ENCODE measurements at regions not wholly inside any gene's neighbourhood (a gene's known extent, or its start where the extent isn't known, plus 50 kb on each side); places are given as distances from the start of the nearest gene placed in this dataset.
A peak's percentile ranks its signal among the peaks of the same experiment; 100 is the strongest.

DNA sequence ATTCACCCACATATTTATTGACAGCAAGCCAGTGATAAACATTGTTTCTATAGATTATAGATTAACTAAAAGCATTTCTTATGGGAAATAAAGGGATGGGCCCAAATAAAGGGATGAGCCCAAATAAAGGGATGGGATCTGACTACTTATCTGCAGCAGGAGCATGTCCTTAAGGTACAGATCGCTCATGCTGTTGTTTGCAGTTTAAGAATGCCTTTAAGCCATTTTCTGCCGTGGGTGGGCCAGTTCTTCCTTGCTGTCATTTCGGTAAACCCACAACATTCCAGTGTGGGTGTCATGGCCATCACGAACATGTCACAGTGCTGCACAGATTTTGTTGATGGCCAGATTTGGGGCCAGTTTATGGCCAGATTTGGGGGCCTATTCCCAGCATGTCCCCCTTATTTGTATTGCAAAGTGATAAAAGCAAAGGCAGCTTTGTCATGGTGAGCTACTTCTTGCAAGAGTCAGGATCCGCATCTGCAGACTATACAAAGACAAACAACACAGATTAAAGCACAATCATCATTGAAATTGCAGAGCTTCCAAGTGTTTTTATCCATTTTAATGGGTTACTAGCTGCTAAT, 700.7 kb downstream of the LRFN5 start:
- Histone ChIP-seq H3K4me3 (ENCODE audit: insufficient read depth, low read depth, low read length) (no peak overlapping the region), H3K27me3 (ENCODE audit: control insufficient read depth, insufficient read depth, low read length) (no peaks in the 10 kb centered on the region), H3K36me3 (replicated peaks; ENCODE audit: control insufficient read depth, insufficient read depth, low read length) (no peaks in the 10 kb centered on the region)
- DNase-seq: no peak

DNA sequence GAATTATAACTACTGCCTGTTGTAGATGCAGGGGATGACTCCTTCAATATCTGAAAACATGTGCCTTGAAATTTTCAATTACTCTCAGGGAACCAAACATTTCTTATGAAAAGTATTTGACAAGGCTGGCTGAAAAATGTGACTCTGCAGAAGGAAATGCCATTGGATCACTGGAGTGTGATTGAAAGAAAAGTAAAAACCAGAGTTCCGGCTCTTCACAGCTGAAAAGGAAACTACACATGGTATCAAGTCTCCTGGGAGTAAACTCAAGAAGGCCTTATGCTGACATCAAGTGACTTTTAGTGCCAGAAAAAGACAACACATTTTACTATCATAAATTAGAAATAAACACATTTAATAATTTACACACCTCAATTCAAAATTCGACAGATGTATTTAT, 693.0 kb downstream of the LRFN5 start:
- no peak overlapping the region for H3K4me3 ChIP-seq (ENCODE audit: insufficient read depth, low read depth, low read length)
- no peak for DNase-seq
- no peaks in the 10 kb centered on the region for H3K27me3 ChIP-seq (ENCODE audit: control insufficient read depth, insufficient read depth, low read length)
- no peaks in the 10 kb centered on the region for H3K36me3 ChIP-seq (replicated peaks; ENCODE audit: control insufficient read depth, insufficient read depth, low read length)

DNA sequence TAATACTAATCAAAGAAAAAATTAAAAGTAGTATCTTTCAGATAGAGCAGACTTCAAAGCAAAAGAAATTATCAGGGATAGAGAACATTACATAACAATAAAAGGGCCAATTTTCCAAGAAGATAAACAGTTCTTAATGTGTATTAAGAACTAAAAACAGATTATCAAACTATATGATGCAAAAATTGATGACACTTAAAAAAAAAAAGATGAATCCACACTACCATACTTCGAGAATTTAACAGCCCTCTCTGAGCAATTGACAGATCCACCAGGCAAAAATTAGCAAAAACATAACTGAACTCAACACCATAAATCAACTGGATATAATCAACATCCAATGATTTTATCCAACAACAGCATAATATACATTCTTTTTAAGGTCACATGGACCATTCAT, 686.5 kb downstream of the LRFN5 start:
- no peak for DNase-seq
- Histone ChIP-seq H3K36me3 (replicated peaks; ENCODE audit: control insufficient read depth, insufficient read depth, low read length) (no peaks in the 10 kb centered on the region), H3K4me3 (ENCODE audit: insufficient read depth, low read depth, low read length) (no peak overlapping the region), H3K27me3 (ENCODE audit: control insufficient read depth, insufficient read depth, low read length) (no peaks in the 10 kb centered on the region)

DNA sequence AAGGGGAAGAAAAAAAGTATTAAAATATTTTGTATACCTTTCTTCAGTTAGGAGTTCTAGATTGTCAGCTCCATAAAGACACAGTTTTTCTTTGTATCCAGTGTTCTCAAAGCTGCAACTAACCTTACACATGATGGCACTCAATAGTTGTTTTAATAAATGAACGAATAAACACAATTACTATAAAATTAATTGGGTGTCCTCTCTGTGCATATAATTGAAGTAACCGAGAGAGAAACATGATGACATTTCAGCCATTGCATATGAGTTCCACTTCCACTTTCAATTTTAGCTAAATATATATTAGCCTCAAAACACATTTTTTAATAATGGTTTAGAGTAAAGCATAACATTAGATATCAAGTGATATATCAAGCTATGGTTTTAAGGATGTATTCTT, 671.2 kb downstream of the LRFN5 start:
- no peak for DNase-seq
- H3K36me3 ChIP-seq (replicated peaks; ENCODE audit: control insufficient read depth, insufficient read depth, low read length): no peaks in the 10 kb centered on the region
- no peak overlapping the region for H3K4me3 ChIP-seq (ENCODE audit: insufficient read depth, low read depth, low read length)
- H3K27me3 ChIP-seq (ENCODE audit: control insufficient read depth, insufficient read depth, low read length): no peaks in the 10 kb centered on the region

DNA sequence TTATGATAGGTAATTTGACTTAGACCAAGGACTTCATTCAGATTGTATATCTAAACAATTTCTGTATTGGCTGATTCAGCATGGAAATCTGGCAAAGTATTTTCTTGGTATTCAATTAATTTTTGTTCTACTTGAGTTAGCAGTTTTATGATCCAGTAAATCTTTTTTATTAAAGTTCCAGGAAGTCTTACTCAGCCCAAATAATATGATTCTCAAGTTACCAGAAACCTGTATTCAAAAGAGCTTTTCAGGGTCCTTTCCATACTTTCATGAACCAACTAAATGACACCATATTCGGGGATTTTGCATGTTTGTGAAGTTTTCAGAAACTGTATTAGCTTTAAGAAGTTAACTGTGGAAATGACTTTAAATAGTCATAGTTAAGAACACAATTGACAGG, 662.6 kb downstream of the LRFN5 start:
- H3K4me3 ChIP-seq (ENCODE audit: insufficient read depth, low read depth, low read length): no peak overlapping the region
- DNase-seq: no peak
- H3K36me3 ChIP-seq (replicated peaks; ENCODE audit: control insufficient read depth, insufficient read depth, low read length): no peaks in the 10 kb centered on the region
- no peaks in the 10 kb centered on the region for H3K27me3 ChIP-seq (ENCODE audit: control insufficient read depth, insufficient read depth, low read length)

GRCh38 chr14:42248131-42248530, 641.5 kb downstream of the LRFN5 start:
- no peak for DNase-seq
- Histone ChIP-seq H3K27me3 (ENCODE audit: control insufficient read depth, insufficient read depth, low read length) (no peaks in the 10 kb centered on the region), H3K4me3 (ENCODE audit: insufficient read depth, low read depth, low read length) (no peak overlapping the region), H3K36me3 (replicated peaks; ENCODE audit: control insufficient read depth, insufficient read depth, low read length) (no peaks in the 10 kb centered on the region)

- Histone ChIP-seq H3K27me3 (ENCODE audit: control insufficient read depth, insufficient read depth, low read length) (no peaks in the 10 kb centered on the region), H3K36me3 (replicated peaks; ENCODE audit: control insufficient read depth, insufficient read depth, low read length) (no peaks in the 10 kb centered on the region)
These were observed 634.4 kb downstream of the LRFN5 start for GRCh38 chr14:42241101-42241500.

GRCh38 chr14:42229976-42230375, 623.3 kb downstream of the LRFN5 start:
- H3K36me3 ChIP-seq (replicated peaks; ENCODE audit: control insufficient read depth, insufficient read depth, low read length): no peaks in the 10 kb centered on the region
- H3K4me3 ChIP-seq (ENCODE audit: insufficient read depth, low read depth, low read length): no peak overlapping the region
- no peaks in the 10 kb centered on the region for H3K27me3 ChIP-seq (ENCODE audit: control insufficient read depth, insufficient read depth, low read length)

More at GRCh38 chr14:42241101-42241500, 634.4 kb downstream of the LRFN5 start:
- DNase-seq: no peak
- no peak overlapping the region for H3K4me3 ChIP-seq (ENCODE audit: insufficient read depth, low read depth, low read length)

GRCh38 chr14:42229294-42229693, 622.6 kb downstream of the LRFN5 start:
- no peak for DNase-seq
- H3K27me3 ChIP-seq (ENCODE audit: control insufficient read depth, insufficient read depth, low read length): no peaks in the 10 kb centered on the region
- no peak overlapping the region for H3K4me3 ChIP-seq (ENCODE audit: insufficient read depth, low read depth, low read length)
- no peaks in the 10 kb centered on the region for H3K36me3 ChIP-seq (replicated peaks; ENCODE audit: control insufficient read depth, insufficient read depth, low read length)

More at GRCh38 chr14:42229976-42230375, 623.3 kb downstream of the LRFN5 start:
- DNase-seq: no peak

- Histone ChIP-seq H3K36me3 (replicated peaks; ENCODE audit: control insufficient read depth, insufficient read depth, low read length) (no peaks in the 10 kb centered on the region), H3K4me3 (ENCODE audit: insufficient read depth, low read depth, low read length) (no peak overlapping the region), H3K27me3 (ENCODE audit: control insufficient read depth, insufficient read depth, low read length) (no peaks in the 10 kb centered on the region)
- no peak for DNase-seq
These were observed 621.9 kb downstream of the LRFN5 start for GRCh38 chr14:42228611-42229010.

DNA sequence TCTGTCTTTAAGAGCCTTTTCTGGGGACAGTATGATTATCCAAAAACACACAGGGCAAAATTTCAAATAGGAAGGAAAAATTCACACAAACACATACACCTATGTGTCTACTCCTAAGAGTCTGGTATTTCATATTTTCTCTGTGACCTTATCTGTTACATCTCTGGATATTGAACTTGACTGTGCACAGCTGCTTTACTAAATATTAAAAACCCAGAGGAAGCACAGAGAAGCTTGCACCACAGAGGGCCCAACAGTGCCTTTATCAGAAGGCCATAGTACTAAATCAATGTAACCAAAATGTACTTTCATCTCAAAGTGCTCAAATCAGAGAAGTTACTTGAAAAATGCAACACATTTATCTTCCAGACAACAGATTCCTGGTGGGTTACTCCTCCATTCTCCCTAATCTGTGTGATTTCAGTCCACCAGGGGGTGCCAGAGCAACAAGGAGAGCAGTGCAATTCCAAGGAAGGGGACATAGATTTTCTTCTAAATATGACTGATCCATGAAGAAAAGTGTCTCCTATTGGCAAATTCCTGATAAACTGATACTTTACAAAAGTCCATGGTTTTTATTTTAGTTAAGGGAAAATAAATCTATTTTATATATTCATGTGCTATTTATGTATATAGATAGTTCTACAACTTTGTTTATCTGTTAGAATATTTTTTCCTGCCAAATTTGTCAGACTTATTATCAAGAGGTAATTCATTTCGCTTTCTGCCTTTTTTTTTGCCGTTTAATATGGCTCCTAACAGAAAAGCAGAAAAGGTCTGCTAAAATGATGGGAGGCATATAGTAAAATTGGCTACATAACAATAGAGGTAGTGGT, 617.6 kb downstream of the LRFN5 start:
- no peaks in the 10 kb centered on the region for H3K27me3 ChIP-seq (ENCODE audit: control insufficient read depth, insufficient read depth, low read length)
- DNase-seq: peak; percentile 35
- H3K36me3 ChIP-seq (replicated peaks; ENCODE audit: control insufficient read depth, insufficient read depth, low read length): no peaks in the 10 kb centered on the region
- no peak overlapping the region for H3K4me3 ChIP-seq (ENCODE audit: insufficient read depth, low read depth, low read length)

DNA sequence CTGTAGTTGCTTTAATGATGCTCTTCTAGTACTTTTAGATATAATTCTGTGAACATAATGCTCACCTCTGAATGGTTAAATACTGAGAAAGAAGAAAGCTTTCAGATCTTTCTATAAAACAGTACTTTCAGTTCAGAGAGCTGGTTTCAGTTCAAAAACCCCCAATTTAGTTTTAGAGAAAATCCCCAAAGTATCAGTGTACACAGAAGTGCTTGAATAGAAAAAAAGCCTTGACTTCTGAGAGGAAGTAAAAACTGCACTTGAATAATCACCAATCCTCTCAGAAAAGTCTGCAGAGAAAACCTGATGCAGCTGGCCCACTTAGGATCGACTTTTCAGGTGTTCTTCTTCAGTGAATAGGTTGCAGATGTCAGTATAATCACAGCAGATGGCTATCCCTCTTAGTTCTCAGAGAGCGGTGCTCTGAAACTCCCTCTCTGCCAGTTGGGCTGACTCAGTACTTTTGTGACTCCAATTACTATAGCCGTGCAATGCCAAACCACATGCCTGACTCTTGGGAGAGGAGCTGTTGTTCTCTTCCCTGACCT, 616.3 kb downstream of the LRFN5 start:
- H3K36me3 ChIP-seq (replicated peaks; ENCODE audit: control insufficient read depth, insufficient read depth, low read length): no peaks in the 10 kb centered on the region
- H3K4me3 ChIP-seq (ENCODE audit: insufficient read depth, low read depth, low read length): no peak overlapping the region
- DNase-seq: no peak
- H3K27me3 ChIP-seq (ENCODE audit: control insufficient read depth, insufficient read depth, low read length): no peaks in the 10 kb centered on the region

DNA sequence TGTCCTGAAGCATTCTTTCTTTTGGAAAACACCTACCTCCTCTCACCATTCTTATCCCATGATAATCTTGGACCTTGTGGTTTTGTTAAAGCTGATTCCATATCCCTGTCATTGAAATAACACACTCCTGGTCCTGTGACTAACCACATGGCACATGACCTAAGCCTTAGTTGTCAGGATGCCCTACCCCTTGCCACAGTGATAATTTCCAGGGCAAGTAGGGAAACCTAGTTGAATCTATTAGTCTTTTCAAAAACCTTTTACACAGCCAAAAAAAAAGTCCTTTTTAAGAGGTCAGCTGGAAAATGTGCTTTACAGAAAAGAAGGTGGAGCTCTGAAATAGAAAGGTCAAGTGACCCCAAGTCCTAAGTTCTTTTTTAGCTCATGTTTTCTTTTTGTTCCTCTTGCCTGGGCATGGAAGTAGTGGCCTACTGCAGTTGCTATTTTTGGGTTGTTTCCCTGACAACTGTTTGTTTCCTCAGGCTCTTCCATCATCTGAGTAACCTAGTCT, 608.4 kb downstream of the LRFN5 start:
- no peak for DNase-seq
- Histone ChIP-seq H3K4me3 (ENCODE audit: insufficient read depth, low read depth, low read length) (no peak overlapping the region), H3K36me3 (replicated peaks; ENCODE audit: control insufficient read depth, insufficient read depth, low read length) (no peaks in the 10 kb centered on the region), H3K27me3 (ENCODE audit: control insufficient read depth, insufficient read depth, low read length) (no peaks in the 10 kb centered on the region)

DNA sequence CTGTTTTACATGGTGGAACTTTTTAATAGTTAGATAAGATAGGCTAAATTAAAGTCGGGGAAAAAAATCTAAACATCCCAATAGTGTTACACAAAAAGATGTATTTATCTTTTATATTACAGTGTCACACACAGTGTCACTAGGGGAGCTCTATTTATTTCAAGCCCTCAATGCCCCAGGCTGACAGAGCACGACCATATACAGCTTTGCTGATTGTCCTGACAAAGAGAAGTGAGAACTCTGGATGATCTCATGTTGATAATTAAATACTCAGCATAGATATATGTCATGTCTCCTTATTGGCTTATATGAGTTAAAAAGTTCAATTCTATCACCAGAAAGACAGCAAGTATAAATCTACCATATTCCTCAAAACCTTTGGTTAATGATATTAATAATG, 594.3 kb downstream of the LRFN5 start:
- no peak for DNase-seq
- Histone ChIP-seq H3K27me3 (ENCODE audit: control insufficient read depth, insufficient read depth, low read length) (no peaks in the 10 kb centered on the region), H3K4me3 (ENCODE audit: insufficient read depth, low read depth, low read length) (no peak overlapping the region), H3K36me3 (replicated peaks; ENCODE audit: control insufficient read depth, insufficient read depth, low read length) (no peaks in the 10 kb centered on the region)

DNA sequence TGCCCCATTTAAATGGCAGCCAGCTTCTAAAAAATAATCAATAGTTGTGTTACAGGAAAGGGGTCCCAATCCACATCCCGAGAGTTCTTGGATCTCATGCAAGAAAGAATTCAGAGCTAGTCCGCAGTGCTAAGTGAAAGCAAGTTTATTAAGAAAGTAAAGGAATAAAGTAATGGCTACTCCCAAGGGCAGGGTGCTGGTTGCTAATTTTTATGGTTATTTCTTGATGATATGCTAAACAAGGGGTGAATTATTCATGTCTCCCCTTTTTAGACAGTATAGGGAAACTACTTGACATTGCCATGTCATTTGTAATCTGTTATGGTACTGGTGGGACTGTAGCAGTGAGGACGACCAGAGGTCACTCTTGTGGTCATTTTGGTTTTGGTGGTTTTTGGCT, 591.3 kb downstream of the LRFN5 start:
- DNase-seq: no peak
- H3K27me3 ChIP-seq (ENCODE audit: control insufficient read depth, insufficient read depth, low read length): no peaks in the 10 kb centered on the region

More for the DNA sequence above, 591.3 kb downstream of the LRFN5 start:
- H3K4me3 ChIP-seq (ENCODE audit: insufficient read depth, low read depth, low read length): no peak overlapping the region
- H3K36me3 ChIP-seq (replicated peaks; ENCODE audit: control insufficient read depth, insufficient read depth, low read length): no peaks in the 10 kb centered on the region

All from H7 (cell line).